NT2/D1 (cell line): ENCODE measurements at regions not wholly inside any gene's neighbourhood (a gene's known extent, or its start where the extent isn't known, plus 50 kb on each side); places are given as distances from the start of the nearest gene placed in this dataset.

Source experiments
- SUZ12 ChIP-seq: IDR thresholded peaks from 2 replicates; pipeline ENCODE4 v1.6.1; 2011; ENCODE audit not compliant: insufficient read length, insufficient read depth; ENCODE audit errors: extremely low read depth
- YY1 ChIP-seq: IDR thresholded peaks from 2 replicates; pipeline ENCODE4 v1.6.1; 2011; ENCODE audit not compliant: insufficient read length, insufficient read depth
- ZNF274 ChIP-seq: IDR thresholded peaks from 2 replicates; pipeline ENCODE4 v1.6.1; 2011; ENCODE audit warnings: mild to moderate bottlenecking, low read depth, low read length

- TF ChIP-seq ZNF274: no peak
- no peak for TF ChIP-seq YY1
- TF ChIP-seq SUZ12: no peak
Measured at GRCh38 chr15:53412542-53412941, 346.9 kb downstream of the WDR72 start.
